BE2C (cell line): ENCODE measurements at regions not wholly inside any gene's neighbourhood (a gene's known extent, or its start where the extent isn't known, plus 50 kb on each side); places are given as distances from the start of the nearest gene placed in this dataset.
"Not testable (repeated sequence)": the region's sequence is repeated elsewhere in the genome, so short reads cannot be mapped to it uniquely, and the experiment has no call there.

Experiments used
- DNase-seq: peaks from one replicate; pipeline ENCODE4 v3.0.0-alpha.2; 2020
- H3K27me3 ChIP-seq: fragments of 250-450 bp; sonication (Bioruptor Pico); 2 replicates; pipeline ENCODE4 v1.5.1; 2020; ENCODE audit warnings: mild to moderate bottlenecking
- H3K36me3 ChIP-seq: fragments of 250-450 bp; sonication (Bioruptor Pico); 2 replicates; pipeline ENCODE4 v1.5.1; 2020; ENCODE audit warnings: mild to moderate bottlenecking
- H3K4me1 ChIP-seq: fragments of 250-450 bp; sonication (Bioruptor Pico); 2 replicates; pipeline ENCODE4 v1.5.1; 2020
- H3K4me3 ChIP-seq: 2 replicates; pipeline ENCODE4 v1.5.1; 2011; ENCODE audit warnings: low read depth, low read length
- H3K9me3 ChIP-seq: fragments of 250-450 bp; sonication (Bioruptor Pico); 2 replicates; pipeline ENCODE4 v1.5.1; 2020
- CTCF ChIP-seq: IDR thresholded peaks from 2 replicates; pipeline ENCODE4 v1.5.1; 2012; ENCODE audit warnings: mild to moderate bottlenecking, low read depth, low read length

- H3K36me3 ChIP-seq, result no peaks in the 10 kb centered on the region
- TF ChIP-seq CTCF, result no peak
- DNase-seq, result no peak
- H3K27me3 ChIP-seq, result no peaks in the 10 kb centered on the region
- H3K9me3 ChIP-seq, result no peaks in the 10 kb centered on the region
- H3K4me1 ChIP-seq, result no peaks in the 10 kb centered on the region
- H3K4me3 ChIP-seq, result no peak overlapping the region
Measured at GRCh38 chr3:18704326-18704725, 279.2 kb upstream of the SATB1 start.

- Histone ChIP-seq H3K27me3 (no peaks in the 10 kb centered on the region), H3K36me3 (no peaks in the 10 kb centered on the region), H3K4me3 (no peak overlapping the region), H3K9me3 (no peaks in the 10 kb centered on the region), H3K4me1 (no peaks in the 10 kb centered on the region)
- no peak for DNase-seq
- TF ChIP-seq CTCF, result no peak
Measured at GRCh38 chr3:18703798-18704197, 278.7 kb upstream of the SATB1 start.

GRCh38 chr3:18693588-18694329, 268.6 kb upstream of the SATB1 start:
- H3K4me1 ChIP-seq, H3K27me3 ChIP-seq, H3K9me3 ChIP-seq, DNase-seq, H3K4me3 ChIP-seq, H3K36me3 ChIP-seq: not testable (repeated sequence)

GRCh38 chr3:18687286-18687685, 262.1 kb upstream of the SATB1 start:
- Histone ChIP-seq H3K36me3 (no peaks in the 10 kb centered on the region), H3K4me1 (no peaks in the 10 kb centered on the region), H3K9me3 (no peaks in the 10 kb centered on the region), H3K4me3 (no peak overlapping the region), H3K27me3 (no peaks in the 10 kb centered on the region)
- no peak for TF ChIP-seq CTCF
- no peak for DNase-seq

- H3K36me3 ChIP-seq, result no peaks in the 10 kb centered on the region
- no peak for DNase-seq
- no peaks in the 10 kb centered on the region for H3K9me3 ChIP-seq
- H3K27me3 ChIP-seq, result no peaks in the 10 kb centered on the region
- TF ChIP-seq CTCF, result no peak
- H3K4me3 ChIP-seq, result no peak overlapping the region
- H3K4me1 ChIP-seq, result no peaks in the 10 kb centered on the region
Measured at GRCh38 chr3:18683900-18684299, 258.8 kb upstream of the SATB1 start.

GRCh38 chr3:18681818-18682345, 256.7 kb upstream of the SATB1 start:
- TF ChIP-seq CTCF, result no peak
- Histone ChIP-seq H3K4me3 (no peak overlapping the region), H3K36me3 (no peaks in the 10 kb centered on the region), H3K9me3 (no peaks in the 10 kb centered on the region), H3K4me1 (no peaks in the 10 kb centered on the region), H3K27me3 (no peaks in the 10 kb centered on the region)
- no peak for DNase-seq
